ENCODE measurements at regions not wholly inside any gene's neighbourhood (a gene's known extent, or its start where the extent isn't known, plus 50 kb on each side); places are given as distances from the start of the nearest gene placed in this dataset.

DNA sequence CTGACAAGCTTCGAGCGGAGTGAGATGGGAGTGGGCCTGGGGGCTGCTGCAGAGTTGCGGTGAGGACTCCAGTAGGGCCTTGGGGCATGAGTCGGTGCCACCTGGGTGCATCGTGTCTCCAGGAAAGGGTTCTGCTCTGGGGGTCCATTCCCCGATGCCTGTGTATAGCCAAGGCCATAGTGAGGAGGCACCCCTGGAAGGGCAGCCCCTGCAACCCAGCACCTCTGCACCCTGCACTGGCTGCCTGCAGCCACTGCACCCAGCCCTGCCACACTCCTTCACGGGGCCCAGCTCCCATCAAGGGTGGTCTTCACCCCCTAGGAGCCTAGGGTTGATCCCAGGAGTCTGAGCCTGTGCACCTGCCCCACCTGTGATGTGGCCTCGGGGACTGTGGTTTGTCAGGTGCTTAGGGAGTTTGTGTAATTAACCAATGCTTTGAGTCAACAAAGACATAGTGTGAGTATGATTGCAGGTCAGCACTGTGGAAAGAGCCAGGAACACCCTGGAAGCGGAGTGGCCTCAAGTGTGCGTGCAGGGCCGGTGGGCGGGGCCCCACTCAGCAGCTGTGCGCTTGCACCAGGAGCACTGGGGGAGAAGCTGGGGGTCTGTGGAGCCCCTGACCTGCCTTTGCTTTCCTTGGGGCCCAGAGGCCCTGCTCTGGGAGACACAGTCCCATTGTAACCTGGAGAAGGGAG is 1299.3 kb downstream of the BRD1 start:
- TF ChIP-seq ZFP30 (CRISPR knock-in tag; IDR thresholded peaks at IDR 0.05) = no peak
- no peak for TF ChIP-seq ZFP3 (CRISPR knock-in tag; IDR thresholded peaks at IDR 0.05)
- TF ChIP-seq ESRRG (CRISPR knock-in tag; IDR thresholded peaks at IDR 0.05) = no peak
- TF ChIP-seq, protein P1, sequence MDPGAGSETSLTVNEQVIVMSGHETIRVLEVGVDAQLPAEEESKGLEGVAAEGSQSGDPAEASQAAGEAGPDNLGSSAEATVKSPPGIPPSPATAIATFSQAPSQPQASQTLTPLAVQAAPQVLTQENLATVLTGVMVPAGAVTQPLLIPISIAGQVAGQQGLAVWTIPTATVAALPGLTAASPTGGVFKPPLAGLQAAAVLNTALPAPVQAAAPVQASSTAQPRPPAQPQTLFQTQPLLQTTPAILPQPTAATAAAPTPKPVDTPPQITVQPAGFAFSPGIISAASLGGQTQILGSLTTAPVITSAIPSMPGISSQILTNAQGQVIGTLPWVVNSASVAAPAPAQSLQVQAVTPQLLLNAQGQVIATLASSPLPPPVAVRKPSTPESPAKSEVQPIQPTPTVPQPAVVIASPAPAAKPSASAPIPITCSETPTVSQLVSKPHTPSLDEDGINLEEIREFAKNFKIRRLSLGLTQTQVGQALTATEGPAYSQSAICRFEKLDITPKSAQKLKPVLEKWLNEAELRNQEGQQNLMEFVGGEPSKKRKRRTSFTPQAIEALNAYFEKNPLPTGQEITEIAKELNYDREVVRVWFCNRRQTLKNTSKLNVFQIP (CRISPR knock-in tag; IDR thresholded peaks at IDR 0.05; ENCODE audit: borderline replicate concordance, low read depth) = no peak
- TF ChIP-seq, protein P2, sequence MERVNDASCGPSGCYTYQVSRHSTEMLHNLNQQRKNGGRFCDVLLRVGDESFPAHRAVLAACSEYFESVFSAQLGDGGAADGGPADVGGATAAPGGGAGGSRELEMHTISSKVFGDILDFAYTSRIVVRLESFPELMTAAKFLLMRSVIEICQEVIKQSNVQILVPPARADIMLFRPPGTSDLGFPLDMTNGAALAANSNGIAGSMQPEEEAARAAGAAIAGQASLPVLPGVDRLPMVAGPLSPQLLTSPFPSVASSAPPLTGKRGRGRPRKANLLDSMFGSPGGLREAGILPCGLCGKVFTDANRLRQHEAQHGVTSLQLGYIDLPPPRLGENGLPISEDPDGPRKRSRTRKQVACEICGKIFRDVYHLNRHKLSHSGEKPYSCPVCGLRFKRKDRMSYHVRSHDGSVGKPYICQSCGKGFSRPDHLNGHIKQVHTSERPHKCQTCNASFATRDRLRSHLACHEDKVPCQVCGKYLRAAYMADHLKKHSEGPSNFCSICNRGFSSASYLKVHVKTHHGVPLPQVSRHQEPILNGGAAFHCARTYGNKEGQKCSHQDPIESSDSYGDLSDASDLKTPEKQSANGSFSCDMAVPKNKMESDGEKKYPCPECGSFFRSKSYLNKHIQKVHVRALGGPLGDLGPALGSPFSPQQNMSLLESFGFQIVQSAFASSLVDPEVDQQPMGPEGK (CRISPR knock-in tag; IDR thresholded peaks at IDR 0.05; ENCODE audit: borderline replicate concordance) = no peak
- no peak for TF ChIP-seq TCF4 (CRISPR knock-in tag; IDR thresholded peaks at IDR 0.05; ENCODE audit: borderline replicate concordance)
- no peak for TF ChIP-seq CREB5 (CRISPR knock-in tag; IDR thresholded peaks at IDR 0.05; ENCODE audit: low read depth)
- no peak for TF ChIP-seq RARB (CRISPR knock-in tag; IDR thresholded peaks at IDR 0.05)
- TF ChIP-seq BACH2 (CRISPR knock-in tag; IDR thresholded peaks at IDR 0.05; ENCODE audit: borderline replicate concordance) = no peak

Data from SK-N-SH treated with all-trans-retinoic acid at 6 μM for 48 hours (cell line).